ENCODE measurements at regions not wholly inside any gene's neighbourhood (a gene's known extent, or its start where the extent isn't known, plus 50 kb on each side); places are given as distances from the start of the nearest gene placed in this dataset.

GRCh38 chr5:93884254-93884653 lies 142.9 kb upstream of the POU5F2 start:
- no peaks in the 10 kb centered on the region for H3K27me3 ChIP-seq (ENCODE audit: insufficient read depth, low read length, poor library complexity)
- no peak overlapping the region for H3K27ac ChIP-seq (ENCODE audit: low read length)
- no peaks in the 10 kb centered on the region for H3K79me2 ChIP-seq (ENCODE audit: insufficient read depth, low read length)
- no peak overlapping the region for H3K4me3 ChIP-seq (ENCODE audit: low read depth in 1 of 2, low read length in 2 of 2)
- DNase-seq (no peak), ATAC-seq (ENCODE audit: insufficient read depth, low read depth) (no peak)
- H3K4me2 ChIP-seq (ENCODE audit: insufficient read depth, low read length), result no peak overlapping the region
- TF ChIP-seq EZH2 (IDR thresholded peaks at IDR 0.05; ENCODE audit: borderline replicate concordance, low read depth, low read length, severe bottlenecking), result no peak
- no peak for TF ChIP-seq CTCF (IDR thresholded peaks at IDR 0.05; ENCODE audit: borderline replicate concordance, extremely low read depth, low read length, poor library complexity, severe bottlenecking)
- H2AFZ ChIP-seq (ENCODE audit: low read depth, low read length), result no peak overlapping the region
- no peaks in the 10 kb centered on the region for H3K9me3 ChIP-seq (ENCODE audit: insufficient read depth, low read length, severe bottlenecking)
- H3K4me1 ChIP-seq (ENCODE audit: insufficient read depth, low read length), result peaks cover 17% of the 10 kb centered on the region
- H3K36me3 ChIP-seq (ENCODE audit: insufficient read depth, low read length), result no peaks in the 10 kb centered on the region
- no peak overlapping the region for H3K9ac ChIP-seq (ENCODE audit: low read depth, low read length)
- no peaks in the 10 kb centered on the region for H4K20me1 ChIP-seq (ENCODE audit: insufficient read depth, low read length)

- Histone ChIP-seq H3K4me3 (ENCODE audit: low read depth in 1 of 2, low read length in 2 of 2) (no peak overlapping the region), H3K36me3 (ENCODE audit: insufficient read depth, low read length) (no peaks in the 10 kb centered on the region), H3K27ac (ENCODE audit: low read length) (no peak overlapping the region), H4K20me1 (ENCODE audit: insufficient read depth, low read length) (no peaks in the 10 kb centered on the region), H3K27me3 (ENCODE audit: insufficient read depth, low read length, poor library complexity) (no peaks in the 10 kb centered on the region), H3K9me3 (ENCODE audit: insufficient read depth, low read length, severe bottlenecking) (no peaks in the 10 kb centered on the region), H3K4me2 (ENCODE audit: insufficient read depth, low read length) (no peak overlapping the region), H2AFZ (ENCODE audit: low read depth, low read length) (no peak overlapping the region), H3K79me2 (ENCODE audit: insufficient read depth, low read length) (no peaks in the 10 kb centered on the region), H3K4me1 (ENCODE audit: insufficient read depth, low read length) (peaks cover 17% of the 10 kb centered on the region), H3K9ac (ENCODE audit: low read depth, low read length) (no peak overlapping the region)
- ATAC-seq (ENCODE audit: insufficient read depth, low read depth), result no peak
- no peak for DNase-seq
- TF ChIP-seq EZH2 (IDR thresholded peaks at IDR 0.05; ENCODE audit: borderline replicate concordance, low read depth, low read length, severe bottlenecking) (no peak), CTCF (IDR thresholded peaks at IDR 0.05; ENCODE audit: borderline replicate concordance, extremely low read depth, low read length, poor library complexity, severe bottlenecking) (no peak)
Measured at GRCh38 chr5:93883459-93883858, 142.1 kb upstream of the POU5F2 start.

GRCh38 chr5:93875693-93876092 lies 134.3 kb upstream of the POU5F2 start:
- H3K9me3 ChIP-seq (ENCODE audit: insufficient read depth, low read length, severe bottlenecking), result no peaks in the 10 kb centered on the region
- H3K27me3 ChIP-seq (ENCODE audit: insufficient read depth, low read length, poor library complexity), result no peaks in the 10 kb centered on the region
- TF ChIP-seq EZH2 (IDR thresholded peaks at IDR 0.05; ENCODE audit: borderline replicate concordance, low read depth, low read length, severe bottlenecking) (no peak), CTCF (IDR thresholded peaks at IDR 0.05; ENCODE audit: borderline replicate concordance, extremely low read depth, low read length, poor library complexity, severe bottlenecking) (no peak)
- no peaks in the 10 kb centered on the region for H3K79me2 ChIP-seq (ENCODE audit: insufficient read depth, low read length)
- no peak overlapping the region for H3K4me2 ChIP-seq (ENCODE audit: insufficient read depth, low read length)
- no peak for DNase-seq
- no peaks in the 10 kb centered on the region for H4K20me1 ChIP-seq (ENCODE audit: insufficient read depth, low read length)
- no peaks in the 10 kb centered on the region for H3K36me3 ChIP-seq (ENCODE audit: insufficient read depth, low read length)
- ATAC-seq (ENCODE audit: insufficient read depth, low read depth), result no peak
- no peak overlapping the region for H3K27ac ChIP-seq (ENCODE audit: low read length)
- H3K4me1 ChIP-seq (ENCODE audit: insufficient read depth, low read length), result no peaks in the 10 kb centered on the region
- no peak overlapping the region for H3K4me3 ChIP-seq (ENCODE audit: low read depth in 1 of 2, low read length in 2 of 2)
- no peak overlapping the region for H2AFZ ChIP-seq (ENCODE audit: low read depth, low read length)
- H3K9ac ChIP-seq (ENCODE audit: low read depth, low read length), result no peak overlapping the region

GRCh38 chr5:93874491-93874890 lies 133.1 kb upstream of the POU5F2 start:
- H3K27me3 ChIP-seq (ENCODE audit: insufficient read depth, low read length, poor library complexity), result no peaks in the 10 kb centered on the region
- no peak overlapping the region for H3K4me2 ChIP-seq (ENCODE audit: insufficient read depth, low read length)
- no peaks in the 10 kb centered on the region for H3K36me3 ChIP-seq (ENCODE audit: insufficient read depth, low read length)
- TF ChIP-seq EZH2 (IDR thresholded peaks at IDR 0.05; ENCODE audit: borderline replicate concordance, low read depth, low read length, severe bottlenecking) (no peak), CTCF (IDR thresholded peaks at IDR 0.05; ENCODE audit: borderline replicate concordance, extremely low read depth, low read length, poor library complexity, severe bottlenecking) (no peak)
- no peak overlapping the region for H3K9ac ChIP-seq (ENCODE audit: low read depth, low read length)
- H2AFZ ChIP-seq (ENCODE audit: low read depth, low read length), result no peak overlapping the region
- no peak for ATAC-seq (ENCODE audit: insufficient read depth, low read depth)
- H4K20me1 ChIP-seq (ENCODE audit: insufficient read depth, low read length), result no peaks in the 10 kb centered on the region
- no peak for DNase-seq
- no peaks in the 10 kb centered on the region for H3K4me1 ChIP-seq (ENCODE audit: insufficient read depth, low read length)
- no peak overlapping the region for H3K27ac ChIP-seq (ENCODE audit: low read length)
- no peak overlapping the region for H3K4me3 ChIP-seq (ENCODE audit: low read depth in 1 of 2, low read length in 2 of 2)
- H3K79me2 ChIP-seq (ENCODE audit: insufficient read depth, low read length), result no peaks in the 10 kb centered on the region
- no peaks in the 10 kb centered on the region for H3K9me3 ChIP-seq (ENCODE audit: insufficient read depth, low read length, severe bottlenecking)
